H1 (cell line): ENCODE measurements at regions not wholly inside any gene's neighbourhood (a gene's known extent, or its start where the extent isn't known, plus 50 kb on each side); places are given as distances from the start of the nearest gene placed in this dataset.

Experiments
- CBX8 ChIP-seq: fragments of 300-800, 300-1000 bp; sonication (generic); IDR thresholded peaks from 2 replicates; pipeline ENCODE4 v1.7.1; 2016; ENCODE audit warnings: low read depth, low read length, borderline replicate concordance
- CHD2 ChIP-seq: IDR thresholded peaks from 2 replicates; pipeline ENCODE4 v1.6.1; 2012; ENCODE audit warnings: low read length, improper control_type of control experiment
- TCF12 ChIP-seq: IDR thresholded peaks from 2 replicates; pipeline ENCODE4 v1.6.1; 2011; ENCODE audit warnings: low read depth, mild to moderate bottlenecking, low read length
- TEAD4 ChIP-seq: IDR thresholded peaks from 2 replicates; pipeline ENCODE4 v1.6.1; 2012; ENCODE audit warnings: low read depth, low read length, inconsistent platforms, mixed read lengths
- ZNF274 ChIP-seq: IDR thresholded peaks from 2 replicates; pipeline ENCODE4 v1.7.0; 2012; ENCODE audit warnings: low read length, borderline replicate concordance; ENCODE audit errors: extremely low read depth
- TF ChIP-seq, protein P1 (sequence below): IDR thresholded peaks from 2 replicates; pipeline ENCODE4 v1.6.1; 2012; ENCODE audit warnings: low read length, inconsistent platforms
- TF ChIP-seq, protein P2 (sequence below): IDR thresholded peaks from 2 replicates; pipeline ENCODE4 v1.6.1; 2012; ENCODE audit warnings: inconsistent platforms
- TF ChIP-seq, protein P3 (sequence below), 3 experiments: IDR thresholded peaks; 1 replicate in 2 of 3; 2 replicates in 1 of 3; pipeline versions ENCODE4 v1.5.1 to v1.6.1; 2011; ENCODE audit warnings: low read length in 3 of 3, mild to moderate bottlenecking in 3 of 3, inconsistent platforms in 2 of 3, low read depth in 1 of 3, moderate library complexity in 1 of 3; ENCODE audit not compliant: insufficient read depth in 1 of 3; ENCODE audit errors: control extremely low read depth in 1 of 3

DNA sequence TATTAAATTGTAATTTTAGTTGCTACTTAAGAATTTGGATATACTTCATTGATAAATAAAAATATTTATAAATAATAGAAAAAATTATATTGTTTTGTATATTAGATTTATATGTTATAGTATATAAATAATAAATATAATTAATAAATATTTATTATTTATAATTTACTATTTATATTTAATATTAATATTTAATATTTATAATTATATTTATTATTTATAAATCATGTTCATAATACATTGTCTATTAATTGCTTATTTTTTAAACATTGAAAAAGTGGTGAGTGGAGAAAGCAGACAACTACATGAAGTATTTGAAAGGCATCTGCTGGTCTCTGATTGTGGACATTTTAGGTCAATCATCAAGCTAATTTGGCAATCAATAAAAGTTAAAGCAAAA lies 464.5 kb downstream of the MMUT start (continued):
- TF ChIP-seq, protein P1, sequence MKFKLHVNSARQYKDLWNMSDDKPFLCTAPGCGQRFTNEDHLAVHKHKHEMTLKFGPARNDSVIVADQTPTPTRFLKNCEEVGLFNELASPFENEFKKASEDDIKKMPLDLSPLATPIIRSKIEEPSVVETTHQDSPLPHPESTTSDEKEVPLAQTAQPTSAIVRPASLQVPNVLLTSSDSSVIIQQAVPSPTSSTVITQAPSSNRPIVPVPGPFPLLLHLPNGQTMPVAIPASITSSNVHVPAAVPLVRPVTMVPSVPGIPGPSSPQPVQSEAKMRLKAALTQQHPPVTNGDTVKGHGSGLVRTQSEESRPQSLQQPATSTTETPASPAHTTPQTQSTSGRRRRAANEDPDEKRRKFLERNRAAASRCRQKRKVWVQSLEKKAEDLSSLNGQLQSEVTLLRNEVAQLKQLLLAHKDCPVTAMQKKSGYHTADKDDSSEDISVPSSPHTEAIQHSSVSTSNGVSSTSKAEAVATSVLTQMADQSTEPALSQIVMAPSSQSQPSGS = no peak
- TF ChIP-seq TEAD4 (no peak), TCF12 (no peak), ZNF274 (no peak), CBX8 (no peak), CHD2 (no peak)
- TF ChIP-seq, protein P2, sequence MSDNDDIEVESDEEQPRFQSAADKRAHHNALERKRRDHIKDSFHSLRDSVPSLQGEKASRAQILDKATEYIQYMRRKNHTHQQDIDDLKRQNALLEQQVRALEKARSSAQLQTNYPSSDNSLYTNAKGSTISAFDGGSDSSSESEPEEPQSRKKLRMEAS = no peak
- TF ChIP-seq, protein P3, sequence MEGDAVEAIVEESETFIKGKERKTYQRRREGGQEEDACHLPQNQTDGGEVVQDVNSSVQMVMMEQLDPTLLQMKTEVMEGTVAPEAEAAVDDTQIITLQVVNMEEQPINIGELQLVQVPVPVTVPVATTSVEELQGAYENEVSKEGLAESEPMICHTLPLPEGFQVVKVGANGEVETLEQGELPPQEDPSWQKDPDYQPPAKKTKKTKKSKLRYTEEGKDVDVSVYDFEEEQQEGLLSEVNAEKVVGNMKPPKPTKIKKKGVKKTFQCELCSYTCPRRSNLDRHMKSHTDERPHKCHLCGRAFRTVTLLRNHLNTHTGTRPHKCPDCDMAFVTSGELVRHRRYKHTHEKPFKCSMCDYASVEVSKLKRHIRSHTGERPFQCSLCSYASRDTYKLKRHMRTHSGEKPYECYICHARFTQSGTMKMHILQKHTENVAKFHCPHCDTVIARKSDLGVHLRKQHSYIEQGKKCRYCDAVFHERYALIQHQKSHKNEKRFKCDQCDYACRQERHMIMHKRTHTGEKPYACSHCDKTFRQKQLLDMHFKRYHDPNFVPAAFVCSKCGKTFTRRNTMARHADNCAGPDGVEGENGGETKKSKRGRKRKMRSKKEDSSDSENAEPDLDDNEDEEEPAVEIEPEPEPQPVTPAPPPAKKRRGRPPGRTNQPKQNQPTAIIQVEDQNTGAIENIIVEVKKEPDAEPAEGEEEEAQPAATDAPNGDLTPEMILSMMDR (IDR thresholded peaks at IDR 0.05; ENCODE audit: control extremely low read depth in 1 of 3, insufficient read depth in 1 of 3, low read depth in 1 of 3, low read length in 3 of 3) = no peak
